Tibial nerve (tissue), 3 donors: ENCODE measurements at regions not wholly inside any gene's neighbourhood (a gene's known extent, or its start where the extent isn't known, plus 50 kb on each side); places are given as distances from the start of the nearest gene placed in this dataset.

Experiments
- POLR2A ChIP-seq, 2 donors: fragments of 450-650 bp; IDR thresholded peaks; one replicate each; pipeline ENCODE4 v1.6.1; 2017; ENCODE audit warnings: antibody characterized with exemption in 2 of 2, mild to moderate bottlenecking in 2 of 2, moderate library complexity in 2 of 2
- TF ChIP-seq, protein P1 (sequence below), 5 experiments: fragments of 200-600 bp in 3 of 5; fragments of 450-650 bp in 2 of 5; sonication (generic) in 3 of 5; IDR thresholded peaks; one replicate each; pipeline ENCODE4 v1.5.1; 2016 to 2019; ENCODE audit warnings: antibody characterized with exemption in 5 of 5, mild to moderate bottlenecking in 3 of 5, moderate library complexity in 2 of 5

DNA sequence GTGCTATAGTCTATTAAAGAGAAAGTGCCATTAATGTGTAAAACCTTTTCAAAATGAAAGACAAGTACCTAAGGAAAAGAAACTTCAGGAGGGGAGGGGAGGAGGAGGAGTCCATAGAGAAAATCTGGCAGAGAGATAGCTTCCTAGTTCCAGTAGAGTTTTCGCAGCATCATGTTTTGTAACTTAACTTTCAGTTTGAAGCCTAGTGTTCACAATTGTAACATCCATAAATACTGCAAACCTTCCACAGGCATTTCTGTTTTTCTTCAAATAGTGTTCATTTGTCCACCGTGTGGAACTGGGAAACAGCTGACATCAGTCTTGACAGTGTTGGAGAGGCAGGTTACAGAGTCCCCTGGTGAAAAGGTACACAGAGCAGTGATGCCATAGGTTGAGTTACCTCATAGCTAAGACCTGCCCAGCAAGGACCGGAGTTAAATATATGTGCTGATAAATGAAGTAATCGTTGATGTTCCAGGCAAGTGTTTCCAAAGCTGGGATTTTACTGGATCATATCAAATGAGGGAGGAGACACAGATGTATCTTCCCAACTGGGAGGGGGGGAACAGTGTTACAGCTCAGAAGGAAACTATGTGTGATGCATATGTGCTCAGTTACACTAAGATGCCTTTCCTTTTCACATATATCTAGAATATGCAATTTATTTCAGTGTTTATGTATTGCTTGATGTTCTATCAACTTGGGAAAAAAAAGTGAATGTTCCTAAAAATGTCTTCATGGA lies 369.5 kb upstream of the FAM241A start:
- TF ChIP-seq, protein P1, sequence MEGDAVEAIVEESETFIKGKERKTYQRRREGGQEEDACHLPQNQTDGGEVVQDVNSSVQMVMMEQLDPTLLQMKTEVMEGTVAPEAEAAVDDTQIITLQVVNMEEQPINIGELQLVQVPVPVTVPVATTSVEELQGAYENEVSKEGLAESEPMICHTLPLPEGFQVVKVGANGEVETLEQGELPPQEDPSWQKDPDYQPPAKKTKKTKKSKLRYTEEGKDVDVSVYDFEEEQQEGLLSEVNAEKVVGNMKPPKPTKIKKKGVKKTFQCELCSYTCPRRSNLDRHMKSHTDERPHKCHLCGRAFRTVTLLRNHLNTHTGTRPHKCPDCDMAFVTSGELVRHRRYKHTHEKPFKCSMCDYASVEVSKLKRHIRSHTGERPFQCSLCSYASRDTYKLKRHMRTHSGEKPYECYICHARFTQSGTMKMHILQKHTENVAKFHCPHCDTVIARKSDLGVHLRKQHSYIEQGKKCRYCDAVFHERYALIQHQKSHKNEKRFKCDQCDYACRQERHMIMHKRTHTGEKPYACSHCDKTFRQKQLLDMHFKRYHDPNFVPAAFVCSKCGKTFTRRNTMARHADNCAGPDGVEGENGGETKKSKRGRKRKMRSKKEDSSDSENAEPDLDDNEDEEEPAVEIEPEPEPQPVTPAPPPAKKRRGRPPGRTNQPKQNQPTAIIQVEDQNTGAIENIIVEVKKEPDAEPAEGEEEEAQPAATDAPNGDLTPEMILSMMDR (IDR thresholded peaks at IDR 0.05): no peak
- no peak for TF ChIP-seq POLR2A (IDR thresholded peaks at IDR 0.05)
